A673 (cell line): ENCODE measurements at regions not wholly inside any gene's neighbourhood (a gene's known extent, or its start where the extent isn't known, plus 50 kb on each side); places are given as distances from the start of the nearest gene placed in this dataset.

Source experiments
- BruUV-seq: library from RNA; stranded (reverse); fragments of 400-500 nt; replicated peaks from 2 replicates; lab custom pipeline; 2021; lab: Mats Ljungman, UMichigan
- CTCF ChIA-PET: fragments of 300-600 bp; sonication (Branson Sonifier 250); formaldehyde crosslinking; loops from one replicate; lab custom pipeline; 2022; ENCODE audit warnings: antibody characterized with exemption; lab: Charles Lee
- POLR2A ChIA-PET: fragments of 300-600 bp; sonication (Branson Sonifier 250); formaldehyde crosslinking; loops from one replicate; lab custom pipeline; 2022; ENCODE audit warnings: antibody characterized with exemption; ENCODE audit not compliant: low non-redundant PET; lab: Charles Lee
- DNase-seq: peaks from one replicate; pipeline ENCODE4 v3.0.0-alpha.2; 2015; ENCODE audit warnings: low spot score
- H3K27ac ChIP-seq: fragments of 200-600 bp; sonication (generic); 2 replicates; pipeline ENCODE4 v1.5.1; 2016; ENCODE audit warnings: mixed run types, low read depth, mild to moderate bottlenecking, mixed read lengths, antibody characterized with exemption, low read length; ENCODE audit not compliant: poor library complexity, severe bottlenecking
- H3K27me3 ChIP-seq: fragments of 200-600 bp; sonication (generic); replicated peaks from 2 replicates; pipeline ENCODE4 v1.6.1; 2017; ENCODE audit warnings: mixed run types, low read depth, mild to moderate bottlenecking, mixed read lengths, antibody characterized with exemption, low read length; ENCODE audit not compliant: insufficient read depth, poor library complexity
- H3K36me3 ChIP-seq: fragments of 200-600 bp; sonication (generic); 2 replicates; pipeline ENCODE4 v1.6.1; 2016; ENCODE audit warnings: mixed run types, mild to moderate bottlenecking, mixed read lengths, antibody characterized with exemption, low read length; ENCODE audit not compliant: insufficient read depth, poor library complexity, severe bottlenecking
- H3K4me1 ChIP-seq: fragments of 200-600 bp; sonication (generic); 2 replicates; pipeline ENCODE4 v1.6.1; 2017; ENCODE audit warnings: mixed run types, mild to moderate bottlenecking, mixed read lengths, antibody characterized with exemption, low read length; ENCODE audit not compliant: insufficient read depth, poor library complexity, severe bottlenecking
- H3K4me3 ChIP-seq: fragments of 200-600 bp; sonication (generic); 2 replicates; pipeline ENCODE4 v1.5.1; 2016; ENCODE audit warnings: low read depth, mixed run types, mild to moderate bottlenecking, mixed read lengths, low read length; ENCODE audit not compliant: poor library complexity, severe bottlenecking
- H3K9me3 ChIP-seq: fragments of 200-600 bp; sonication (generic); 2 replicates; pipeline ENCODE4 v1.6.1; 2016; ENCODE audit warnings: mixed run types, low read depth, mild to moderate bottlenecking, mixed read lengths, antibody characterized with exemption, low read length; ENCODE audit not compliant: poor library complexity, severe bottlenecking
- EZH2 ChIP-seq: fragments of 200-600 bp; sonication (generic); IDR thresholded peaks from 2 replicates; pipeline ENCODE4 v1.6.1; 2017; ENCODE audit warnings: borderline replicate concordance, low read depth, mild to moderate bottlenecking, mixed read lengths, antibody characterized with exemption, low read length; ENCODE audit not compliant: poor library complexity, severe bottlenecking
- intact Hi-C: fragments of 100-400 bp; cut with micrococcal nuclease; formaldehyde crosslinking; loops from one replicate; pipeline ENCODE4 v1.10.0; 2022; ENCODE audit not compliant: unreplicated experiment
- TF ChIP-seq, protein P1 (sequence below): fragments of 300-800, 200-600 bp; sonication (generic); conservative IDR thresholded peaks from 2 replicates; pipeline ENCODE4 v1.5.1; 2017; ENCODE audit warnings: low read depth, mild to moderate bottlenecking, antibody characterized with exemption, low read length, moderate library complexity, mixed read lengths

DNA sequence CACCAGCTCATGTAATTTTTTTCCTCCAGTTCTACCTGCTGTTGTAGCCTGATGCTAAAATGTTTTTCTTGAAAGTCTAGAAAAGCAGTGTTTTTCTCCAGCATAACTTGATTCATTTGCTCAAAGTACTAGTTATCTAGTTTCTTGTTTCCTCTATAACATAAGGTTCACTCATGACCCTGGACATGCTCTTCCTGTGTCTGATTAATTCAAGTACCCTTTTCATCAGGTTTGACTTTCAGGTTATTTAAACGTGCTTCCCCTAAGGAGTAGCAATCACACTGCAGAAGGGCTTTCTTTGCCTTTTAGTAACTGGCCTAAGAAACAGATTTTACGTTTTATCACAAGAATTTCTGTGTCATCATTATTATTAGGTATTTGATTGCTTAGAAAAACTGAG lies 66.8 kb upstream of the EGFL6 start:
- ChIA-PET CTCF (no interaction called here), POLR2A (no interaction called here)
- no peak for TF ChIP-seq EZH2
- TF ChIP-seq, protein P1, sequence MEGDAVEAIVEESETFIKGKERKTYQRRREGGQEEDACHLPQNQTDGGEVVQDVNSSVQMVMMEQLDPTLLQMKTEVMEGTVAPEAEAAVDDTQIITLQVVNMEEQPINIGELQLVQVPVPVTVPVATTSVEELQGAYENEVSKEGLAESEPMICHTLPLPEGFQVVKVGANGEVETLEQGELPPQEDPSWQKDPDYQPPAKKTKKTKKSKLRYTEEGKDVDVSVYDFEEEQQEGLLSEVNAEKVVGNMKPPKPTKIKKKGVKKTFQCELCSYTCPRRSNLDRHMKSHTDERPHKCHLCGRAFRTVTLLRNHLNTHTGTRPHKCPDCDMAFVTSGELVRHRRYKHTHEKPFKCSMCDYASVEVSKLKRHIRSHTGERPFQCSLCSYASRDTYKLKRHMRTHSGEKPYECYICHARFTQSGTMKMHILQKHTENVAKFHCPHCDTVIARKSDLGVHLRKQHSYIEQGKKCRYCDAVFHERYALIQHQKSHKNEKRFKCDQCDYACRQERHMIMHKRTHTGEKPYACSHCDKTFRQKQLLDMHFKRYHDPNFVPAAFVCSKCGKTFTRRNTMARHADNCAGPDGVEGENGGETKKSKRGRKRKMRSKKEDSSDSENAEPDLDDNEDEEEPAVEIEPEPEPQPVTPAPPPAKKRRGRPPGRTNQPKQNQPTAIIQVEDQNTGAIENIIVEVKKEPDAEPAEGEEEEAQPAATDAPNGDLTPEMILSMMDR: no peak
- no peak for DNase-seq
- no peaks in the 10 kb centered on the region for H3K4me1 ChIP-seq
- H3K27ac ChIP-seq: no peak overlapping the region
- intact Hi-C loops: no loop called here
- BruUV-seq: no TSS peak
- H3K36me3 ChIP-seq: no peaks in the 10 kb centered on the region
- no peaks in the 10 kb centered on the region for H3K9me3 ChIP-seq
- no peaks in the 10 kb centered on the region for H3K27me3 ChIP-seq
- H3K4me3 ChIP-seq: no peak overlapping the region

DNA sequence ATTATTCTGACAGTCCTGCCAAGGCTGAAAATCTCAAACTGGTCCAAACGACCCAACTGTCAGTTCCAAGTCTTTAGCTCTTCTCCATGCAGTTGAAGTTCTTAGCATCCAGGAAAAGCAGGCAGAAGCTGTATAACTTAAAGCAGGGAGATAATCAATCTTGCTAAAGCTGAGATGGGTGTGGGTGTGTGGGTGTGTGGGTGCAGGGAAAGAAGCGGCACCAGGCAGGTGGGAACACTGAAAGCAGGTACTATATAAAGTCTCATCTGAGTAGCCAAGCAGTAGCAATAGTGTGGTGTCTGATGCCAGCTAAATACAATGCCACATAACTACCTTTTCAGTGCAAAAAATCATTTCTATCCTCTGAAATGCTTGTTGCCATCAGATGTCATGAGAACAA lies 69.7 kb upstream of the EGFL6 start:
- Histone ChIP-seq H3K27me3 (no peaks in the 10 kb centered on the region), H3K36me3 (no peaks in the 10 kb centered on the region), H3K9me3 (no peaks in the 10 kb centered on the region), H3K4me3 (no peak overlapping the region), H3K27ac (no peak overlapping the region), H3K4me1 (no peaks in the 10 kb centered on the region)
- TF ChIP-seq EZH2: no peak
- TF ChIP-seq, protein P1: no peak
- no peak for DNase-seq
- intact Hi-C loops: no loop called here
- CTCF ChIA-PET: no interaction called here
- POLR2A ChIA-PET: no interaction called here
- no TSS peak for BruUV-seq

DNA sequence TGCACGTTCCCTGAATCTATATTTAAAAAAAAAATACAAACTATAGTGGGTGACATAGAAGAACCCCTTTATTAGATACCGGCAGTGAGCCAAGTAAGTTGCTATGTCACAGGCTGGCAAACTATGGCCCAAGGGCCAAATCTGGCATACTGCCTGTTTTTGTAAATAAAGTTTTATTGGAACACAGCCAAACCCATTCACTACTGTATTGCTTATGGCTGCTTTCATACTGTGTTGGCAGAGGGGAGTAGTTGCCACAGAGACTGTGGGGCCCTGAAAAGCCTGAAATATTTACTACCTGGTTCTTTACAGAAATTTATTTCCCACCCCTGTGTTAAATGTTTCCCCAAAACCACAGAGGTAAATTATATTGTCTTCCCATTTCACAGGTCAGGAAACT lies 71.2 kb upstream of the EGFL6 start:
- TF ChIP-seq, protein P1: no peak
- no peak for TF ChIP-seq EZH2
- Histone ChIP-seq H3K4me3 (no peak overlapping the region), H3K9me3 (no peaks in the 10 kb centered on the region), H3K4me1 (no peaks in the 10 kb centered on the region), H3K27ac (no peak overlapping the region), H3K27me3 (no peaks in the 10 kb centered on the region), H3K36me3 (no peaks in the 10 kb centered on the region)
- intact Hi-C loops: no loop called here
- BruUV-seq: no TSS peak
- POLR2A ChIA-PET: no interaction called here
- CTCF ChIA-PET: no interaction called here
- DNase-seq: no peak
